Ishikawa (cell line): ENCODE measurements at regions not wholly inside any gene's neighbourhood (a gene's known extent, or its start where the extent isn't known, plus 50 kb on each side); places are given as distances from the start of the nearest gene placed in this dataset.

Experiments used
- CEBPB ChIP-seq: IDR thresholded peaks from 2 replicates; pipeline ENCODE4 v1.6.1; 2012
- CREB1 ChIP-seq: IDR thresholded peaks from 2 replicates; pipeline ENCODE4 v1.6.1; 2012; ENCODE audit warnings: low read depth
- EGR1 ChIP-seq: IDR thresholded peaks from 2 replicates; pipeline ENCODE4 v1.6.1; 2012
- EP300 ChIP-seq: IDR thresholded peaks from 2 replicates; pipeline ENCODE4 v1.6.1; 2012; ENCODE audit warnings: borderline replicate concordance
- FOXM1 ChIP-seq: IDR thresholded peaks from 2 replicates; pipeline ENCODE4 v1.6.1; 2012; ENCODE audit warnings: low read depth, borderline replicate concordance
- NFIC ChIP-seq: IDR thresholded peaks from 2 replicates; pipeline ENCODE4 v1.6.1; 2012
- RAD21 ChIP-seq: IDR thresholded peaks from 2 replicates; pipeline ENCODE4 v1.6.1; 2012; ENCODE audit warnings: low read depth
- TAF1 ChIP-seq: IDR thresholded peaks from 2 replicates; pipeline ENCODE4 v1.6.1; 2012; ENCODE audit warnings: low read depth, mild to moderate bottlenecking
- TCF12 ChIP-seq: IDR thresholded peaks from 2 replicates; pipeline ENCODE4 v1.6.1; 2012; ENCODE audit warnings: low read depth
- TEAD4 ChIP-seq: IDR thresholded peaks from 2 replicates; pipeline ENCODE4 v1.6.1; 2012
- USF1 ChIP-seq: IDR thresholded peaks from 2 replicates; pipeline ENCODE4 v1.6.1; 2012
- YY1 ChIP-seq: IDR thresholded peaks from 2 replicates; pipeline ENCODE4 v1.6.1; 2012; ENCODE audit warnings: low read depth
- ZBTB7A ChIP-seq: IDR thresholded peaks from 2 replicates; pipeline ENCODE4 v1.6.1; 2012; ENCODE audit warnings: low read depth
- TF ChIP-seq, protein P1 (sequence below): IDR thresholded peaks from 2 replicates; pipeline ENCODE4 v1.6.1; 2012
- TF ChIP-seq, protein P2 (sequence below): IDR thresholded peaks from 2 replicates; pipeline ENCODE4 v1.6.1; 2012; ENCODE audit warnings: low read depth, mild to moderate bottlenecking

- TF ChIP-seq, protein P1, sequence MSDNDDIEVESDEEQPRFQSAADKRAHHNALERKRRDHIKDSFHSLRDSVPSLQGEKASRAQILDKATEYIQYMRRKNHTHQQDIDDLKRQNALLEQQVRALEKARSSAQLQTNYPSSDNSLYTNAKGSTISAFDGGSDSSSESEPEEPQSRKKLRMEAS = no peak
- TF ChIP-seq TAF1 (no peak), NFIC (no peak), CREB1 (no peak), YY1 (no peak), TCF12 (no peak), RAD21 (no peak), USF1 (no peak)
- TF ChIP-seq, protein P2, sequence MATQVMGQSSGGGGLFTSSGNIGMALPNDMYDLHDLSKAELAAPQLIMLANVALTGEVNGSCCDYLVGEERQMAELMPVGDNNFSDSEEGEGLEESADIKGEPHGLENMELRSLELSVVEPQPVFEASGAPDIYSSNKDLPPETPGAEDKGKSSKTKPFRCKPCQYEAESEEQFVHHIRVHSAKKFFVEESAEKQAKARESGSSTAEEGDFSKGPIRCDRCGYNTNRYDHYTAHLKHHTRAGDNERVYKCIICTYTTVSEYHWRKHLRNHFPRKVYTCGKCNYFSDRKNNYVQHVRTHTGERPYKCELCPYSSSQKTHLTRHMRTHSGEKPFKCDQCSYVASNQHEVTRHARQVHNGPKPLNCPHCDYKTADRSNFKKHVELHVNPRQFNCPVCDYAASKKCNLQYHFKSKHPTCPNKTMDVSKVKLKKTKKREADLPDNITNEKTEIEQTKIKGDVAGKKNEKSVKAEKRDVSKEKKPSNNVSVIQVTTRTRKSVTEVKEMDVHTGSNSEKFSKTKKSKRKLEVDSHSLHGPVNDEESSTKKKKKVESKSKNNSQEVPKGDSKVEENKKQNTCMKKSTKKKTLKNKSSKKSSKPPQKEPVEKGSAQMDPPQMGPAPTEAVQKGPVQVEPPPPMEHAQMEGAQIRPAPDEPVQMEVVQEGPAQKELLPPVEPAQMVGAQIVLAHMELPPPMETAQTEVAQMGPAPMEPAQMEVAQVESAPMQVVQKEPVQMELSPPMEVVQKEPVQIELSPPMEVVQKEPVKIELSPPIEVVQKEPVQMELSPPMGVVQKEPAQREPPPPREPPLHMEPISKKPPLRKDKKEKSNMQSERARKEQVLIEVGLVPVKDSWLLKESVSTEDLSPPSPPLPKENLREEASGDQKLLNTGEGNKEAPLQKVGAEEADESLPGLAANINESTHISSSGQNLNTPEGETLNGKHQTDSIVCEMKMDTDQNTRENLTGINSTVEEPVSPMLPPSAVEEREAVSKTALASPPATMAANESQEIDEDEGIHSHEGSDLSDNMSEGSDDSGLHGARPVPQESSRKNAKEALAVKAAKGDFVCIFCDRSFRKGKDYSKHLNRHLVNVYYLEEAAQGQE = no peak
These were observed 189.1 kb downstream of the SHOX start for GRCh38 chrX:819684-820083.

- TF ChIP-seq ZBTB7A (no peak), CREB1 (no peak), TCF12 (no peak)
These were observed 187.2 kb downstream of the SHOX start for GRCh38 chrX:817759-818300.

GRCh38 chrX:816411-816810 lies 185.8 kb downstream of the SHOX start:
- TF ChIP-seq FOXM1 (no peak), USF1 (no peak), EGR1 (no peak), CREB1 (no peak)
- TF ChIP-seq, protein P2 = no peak

GRCh38 chrX:810186-810585 lies 179.6 kb downstream of the SHOX start:
- TF ChIP-seq ZBTB7A (no peak), EP300 (no peak), RAD21 (no peak), YY1 (no peak), FOXM1 (no peak), EGR1 (no peak), USF1 (no peak), TEAD4 (no peak), NFIC (no peak), CEBPB (no peak), CREB1 (no peak), TAF1 (no peak), TCF12 (no peak)
- TF ChIP-seq, protein P1 = no peak
- TF ChIP-seq, protein P2 = no peak

DNA sequence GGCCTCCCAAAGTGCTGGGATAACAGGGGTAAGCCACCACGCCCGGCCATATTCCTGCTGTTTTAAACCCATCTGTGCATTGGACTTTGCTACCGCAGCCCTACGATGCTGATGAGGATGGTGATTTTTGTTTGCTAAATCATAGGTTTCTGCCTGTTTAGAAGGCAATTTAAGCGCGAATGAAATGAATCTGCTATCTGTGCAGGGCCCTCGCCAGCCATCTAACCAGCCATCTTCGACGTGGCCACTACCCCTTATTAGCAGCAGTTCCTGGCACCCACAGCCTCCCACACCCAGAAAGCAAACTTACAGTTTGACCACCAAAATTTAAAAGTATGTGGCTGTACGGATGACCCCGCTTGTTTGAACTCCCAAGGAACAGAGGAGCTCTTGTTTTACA lies 178.5 kb downstream of the SHOX start:
- TF ChIP-seq, protein P2 = no peak
- TF ChIP-seq ZBTB7A (no peak), YY1 (no peak), CREB1 (no peak)
